ENCODE measurements at regions not wholly inside any gene's neighbourhood (a gene's known extent, or its start where the extent isn't known, plus 50 kb on each side); places are given as distances from the start of the nearest gene placed in this dataset.

- Histone ChIP-seq H3K79me1 (ENCODE audit: insufficient read depth, low read depth, low read length, poor library complexity, severe bottlenecking) (no peaks in the 10 kb centered on the region), H2BK20ac (ENCODE audit: low read depth, low read length, poor library complexity, severe bottlenecking) (no peak overlapping the region), H3K27me3 (ENCODE audit: insufficient read depth, low read length) (no peaks in the 10 kb centered on the region), H3K4me1 (ENCODE audit: insufficient read depth, low read length) (no peaks in the 10 kb centered on the region), H2AFZ (ENCODE audit: low read length) (no peak overlapping the region), H4K8ac (replicated peaks; ENCODE audit: insufficient read length, low read depth, low read length) (no peak overlapping the region), H3K27ac (ENCODE audit: insufficient read length, low read depth, low read length) (no peak overlapping the region), H2BK12ac (ENCODE audit: insufficient read length, low read depth, low read length) (no peak overlapping the region), H3K56ac (ENCODE audit: insufficient read length, low read depth, low read length) (no peak overlapping the region), H4K20me1 (ENCODE audit: control insufficient read depth, insufficient read depth, insufficient read length) (no peaks in the 10 kb centered on the region), H3K4me2 (ENCODE audit: insufficient read depth, insufficient read length, low read length) (no peak overlapping the region), H4K5ac (ENCODE audit: insufficient read length, low read depth, low read length) (no peak overlapping the region), H2BK5ac (ENCODE audit: insufficient read length, low read length) (no peak overlapping the region), H3K4ac (ENCODE audit: low read depth, low read length) (no peak overlapping the region), H3K23me2 (ENCODE audit: insufficient read length, low read depth, low read length, poor library complexity, severe bottlenecking) (no peaks in the 10 kb centered on the region), H3K9ac (ENCODE audit: extremely low read depth, insufficient read length, low read length) (no peak overlapping the region), H2BK15ac (ENCODE audit: low read depth, low read length) (no peak overlapping the region), H3T11ph (ENCODE audit: low read length) (no peak overlapping the region), H3K9me3 (ENCODE audit: control insufficient read depth, low read depth, low read length) (no peaks in the 10 kb centered on the region), H2BK120ac (ENCODE audit: low read depth, low read length, poor library complexity, severe bottlenecking) (no peak overlapping the region), H3K79me2 (ENCODE audit: insufficient read depth, low read length) (no peaks in the 10 kb centered on the region), H3K14ac (ENCODE audit: insufficient read depth, low read length) (no peak overlapping the region), H3K18ac (ENCODE audit: insufficient read length, low read depth, low read length) (no peak overlapping the region), H2AK5ac (ENCODE audit: insufficient read length, low read length) (no peak overlapping the region), H3K23ac (ENCODE audit: insufficient read length, low read depth, low read length) (no peak overlapping the region), H4K91ac (ENCODE audit: insufficient read length, low read depth, low read length) (no peak overlapping the region)
- no peaks in the 10 kb centered on the region for H3K27me3 Mint-ChIP-seq (ENCODE audit: low read depth)
- H3K27ac Mint-ChIP-seq = no peak overlapping the region
- DNase-seq = no peak
- H3K4me3 Mint-ChIP-seq = no peak overlapping the region
- no peaks in the 10 kb centered on the region for H3K9me3 Mint-ChIP-seq
- no CpG with 5 or more reads among the region's 3 CpGs for WGBS (ENCODE audit: extremely low coverage, insufficient read length, low lambda C conversion rate)
- H3K36me3 Mint-ChIP-seq (ENCODE audit: insufficient read depth in 1 of 3, low read depth in 3 of 3) = no peaks in the 10 kb centered on the region
- TF ChIP-seq, protein P1, sequence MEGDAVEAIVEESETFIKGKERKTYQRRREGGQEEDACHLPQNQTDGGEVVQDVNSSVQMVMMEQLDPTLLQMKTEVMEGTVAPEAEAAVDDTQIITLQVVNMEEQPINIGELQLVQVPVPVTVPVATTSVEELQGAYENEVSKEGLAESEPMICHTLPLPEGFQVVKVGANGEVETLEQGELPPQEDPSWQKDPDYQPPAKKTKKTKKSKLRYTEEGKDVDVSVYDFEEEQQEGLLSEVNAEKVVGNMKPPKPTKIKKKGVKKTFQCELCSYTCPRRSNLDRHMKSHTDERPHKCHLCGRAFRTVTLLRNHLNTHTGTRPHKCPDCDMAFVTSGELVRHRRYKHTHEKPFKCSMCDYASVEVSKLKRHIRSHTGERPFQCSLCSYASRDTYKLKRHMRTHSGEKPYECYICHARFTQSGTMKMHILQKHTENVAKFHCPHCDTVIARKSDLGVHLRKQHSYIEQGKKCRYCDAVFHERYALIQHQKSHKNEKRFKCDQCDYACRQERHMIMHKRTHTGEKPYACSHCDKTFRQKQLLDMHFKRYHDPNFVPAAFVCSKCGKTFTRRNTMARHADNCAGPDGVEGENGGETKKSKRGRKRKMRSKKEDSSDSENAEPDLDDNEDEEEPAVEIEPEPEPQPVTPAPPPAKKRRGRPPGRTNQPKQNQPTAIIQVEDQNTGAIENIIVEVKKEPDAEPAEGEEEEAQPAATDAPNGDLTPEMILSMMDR (conservative IDR thresholded peaks at IDR 0.05) = no peak
- no peaks in the 10 kb centered on the region for H3K4me1 Mint-ChIP-seq
These were observed 1003.2 kb upstream of the PCDH20 start for GRCh38 chr13:62418872-62419271.
